ENCODE measurements at regions not wholly inside any gene's neighbourhood (a gene's known extent, or its start where the extent isn't known, plus 50 kb on each side); places are given as distances from the start of the nearest gene placed in this dataset.

GRCh38 chr7:16954321-16954720 lies 72.5 kb upstream of the AGR3 start:
- TF ChIP-seq, protein P1, sequence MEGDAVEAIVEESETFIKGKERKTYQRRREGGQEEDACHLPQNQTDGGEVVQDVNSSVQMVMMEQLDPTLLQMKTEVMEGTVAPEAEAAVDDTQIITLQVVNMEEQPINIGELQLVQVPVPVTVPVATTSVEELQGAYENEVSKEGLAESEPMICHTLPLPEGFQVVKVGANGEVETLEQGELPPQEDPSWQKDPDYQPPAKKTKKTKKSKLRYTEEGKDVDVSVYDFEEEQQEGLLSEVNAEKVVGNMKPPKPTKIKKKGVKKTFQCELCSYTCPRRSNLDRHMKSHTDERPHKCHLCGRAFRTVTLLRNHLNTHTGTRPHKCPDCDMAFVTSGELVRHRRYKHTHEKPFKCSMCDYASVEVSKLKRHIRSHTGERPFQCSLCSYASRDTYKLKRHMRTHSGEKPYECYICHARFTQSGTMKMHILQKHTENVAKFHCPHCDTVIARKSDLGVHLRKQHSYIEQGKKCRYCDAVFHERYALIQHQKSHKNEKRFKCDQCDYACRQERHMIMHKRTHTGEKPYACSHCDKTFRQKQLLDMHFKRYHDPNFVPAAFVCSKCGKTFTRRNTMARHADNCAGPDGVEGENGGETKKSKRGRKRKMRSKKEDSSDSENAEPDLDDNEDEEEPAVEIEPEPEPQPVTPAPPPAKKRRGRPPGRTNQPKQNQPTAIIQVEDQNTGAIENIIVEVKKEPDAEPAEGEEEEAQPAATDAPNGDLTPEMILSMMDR (IDR thresholded peaks at IDR 0.05): no peak
- no peak for TF ChIP-seq POLR2A (IDR thresholded peaks at IDR 0.05)

Measured in uterus (tissue), 2 donors.